BJ (cell line): ENCODE measurements at regions not wholly inside any gene's neighbourhood (a gene's known extent, or its start where the extent isn't known, plus 50 kb on each side); places are given as distances from the start of the nearest gene placed in this dataset.

ENCODE experiments used
- CTCF ChIA-PET: fragments of 350-600 bp; formaldehyde crosslinking; extraction: SDS; loops from one replicate; lab custom pipeline; 2021; ENCODE audit warnings: antibody characterized with exemption, inconsistent platforms; lab: Yijun Ruan, JAX
- POLR2A ChIA-PET: fragments of 300-600 bp; sonication (Branson Sonifier 250); formaldehyde crosslinking; extraction: SDS; loops from one replicate; lab custom pipeline; 2021; ENCODE audit warnings: antibody characterized with exemption; lab: Charles Lee
- DNase-seq: peaks from one replicate; pipeline ENCODE4 v3.0.0-alpha.2; 2011; ENCODE audit warnings: low read depth
- H3K27me3 ChIP-seq: 2 replicates; pipeline ENCODE4 v1.6.0; 2011; ENCODE audit warnings: low read length; ENCODE audit not compliant: control insufficient read depth, insufficient read depth
- H3K36me3 ChIP-seq: 2 replicates; pipeline ENCODE4 v1.5.1; 2011; ENCODE audit warnings: low read length; ENCODE audit not compliant: control insufficient read depth, insufficient read depth
- H3K4me3 ChIP-seq: 2 replicates; pipeline ENCODE4 v1.5.1; 2011; ENCODE audit warnings: low read depth, mild to moderate bottlenecking, control low read depth, low read length
- TF ChIP-seq, protein P1 (sequence below): IDR thresholded peaks from 2 replicates; pipeline ENCODE4 v1.5.1; 2011; ENCODE audit warnings: low read depth, mild to moderate bottlenecking, control low read depth, inconsistent platforms, low read length, moderate library complexity; ENCODE audit not compliant: insufficient read depth

DNA sequence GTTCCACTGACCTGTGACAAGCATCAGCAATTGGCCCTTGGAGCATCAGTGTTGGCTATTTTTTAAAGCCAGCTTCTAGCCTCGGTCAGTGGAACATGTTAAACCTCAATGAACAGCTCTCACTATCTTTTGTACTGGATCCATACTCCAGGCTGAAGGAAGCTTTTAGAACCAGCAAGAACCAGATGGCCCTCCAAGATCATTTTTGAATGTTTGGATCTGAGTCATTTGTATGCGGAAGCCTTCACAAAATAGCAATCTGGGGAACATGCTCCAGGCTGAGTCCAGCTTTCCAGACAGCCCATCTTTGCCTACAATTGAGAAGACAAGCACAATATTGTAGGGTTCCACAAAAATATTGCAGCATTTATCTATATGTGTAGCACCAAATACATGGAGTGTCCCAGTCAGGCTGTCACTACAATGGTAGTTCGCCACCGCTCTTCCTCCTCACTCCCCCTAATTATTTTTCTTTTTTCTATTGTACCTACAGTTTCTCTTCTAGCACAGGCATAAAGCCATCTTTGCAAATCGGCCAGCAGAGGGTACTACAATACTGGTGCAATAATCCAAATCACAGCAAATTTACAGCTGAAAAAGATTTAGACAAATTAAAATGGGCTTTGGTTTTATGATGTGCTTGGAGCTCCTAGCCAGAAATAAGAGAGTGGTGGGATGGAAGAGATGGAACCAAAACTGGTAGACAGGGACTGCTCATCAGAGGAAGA, 177.4 kb upstream of the BLID start:
- POLR2A ChIA-PET, result no interaction called here
- Histone ChIP-seq H3K27me3 (peaks cover 1% of the 10 kb centered on the region; the same call in 1 of the 2 replicates), H3K4me3 (no peak overlapping the region), H3K36me3 (no peaks in the 10 kb centered on the region)
- CTCF ChIA-PET, result interaction anchor here (0.6 to 3.2 kb wide), 6 partner anchors 10 to 1275 kb away, joined by 3 to 24 read pairs (median 3); partner anchors contain the start of gene BLID
- TF ChIP-seq, protein P1, sequence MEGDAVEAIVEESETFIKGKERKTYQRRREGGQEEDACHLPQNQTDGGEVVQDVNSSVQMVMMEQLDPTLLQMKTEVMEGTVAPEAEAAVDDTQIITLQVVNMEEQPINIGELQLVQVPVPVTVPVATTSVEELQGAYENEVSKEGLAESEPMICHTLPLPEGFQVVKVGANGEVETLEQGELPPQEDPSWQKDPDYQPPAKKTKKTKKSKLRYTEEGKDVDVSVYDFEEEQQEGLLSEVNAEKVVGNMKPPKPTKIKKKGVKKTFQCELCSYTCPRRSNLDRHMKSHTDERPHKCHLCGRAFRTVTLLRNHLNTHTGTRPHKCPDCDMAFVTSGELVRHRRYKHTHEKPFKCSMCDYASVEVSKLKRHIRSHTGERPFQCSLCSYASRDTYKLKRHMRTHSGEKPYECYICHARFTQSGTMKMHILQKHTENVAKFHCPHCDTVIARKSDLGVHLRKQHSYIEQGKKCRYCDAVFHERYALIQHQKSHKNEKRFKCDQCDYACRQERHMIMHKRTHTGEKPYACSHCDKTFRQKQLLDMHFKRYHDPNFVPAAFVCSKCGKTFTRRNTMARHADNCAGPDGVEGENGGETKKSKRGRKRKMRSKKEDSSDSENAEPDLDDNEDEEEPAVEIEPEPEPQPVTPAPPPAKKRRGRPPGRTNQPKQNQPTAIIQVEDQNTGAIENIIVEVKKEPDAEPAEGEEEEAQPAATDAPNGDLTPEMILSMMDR, result peak; percentile 52
- DNase-seq, result no peak

DNA sequence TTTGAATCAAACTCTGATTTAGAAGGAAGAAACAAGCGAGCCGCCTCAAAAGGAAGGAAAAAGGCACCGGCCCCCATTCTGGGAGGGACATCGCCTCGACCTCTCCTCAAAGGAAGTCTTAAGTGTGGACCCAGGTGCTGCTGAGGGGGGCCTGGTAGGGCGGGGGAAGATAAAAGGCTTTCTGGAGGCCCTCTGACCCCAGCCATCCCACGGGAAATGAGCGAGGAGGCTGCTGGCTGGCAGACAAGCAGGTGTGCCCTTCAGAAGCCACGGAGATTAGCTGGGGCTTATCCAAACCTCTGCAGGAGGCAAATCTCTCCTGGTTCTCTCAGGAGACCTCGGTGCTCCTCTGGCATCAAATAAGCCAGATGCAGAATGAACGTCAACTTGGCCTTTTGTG, 171.4 kb upstream of the BLID start:
- Histone ChIP-seq H3K27me3 (no peaks in the 10 kb centered on the region), H3K4me3 (no peak overlapping the region), H3K36me3 (no peaks in the 10 kb centered on the region)
- ChIA-PET POLR2A (no interaction called here), CTCF (interaction anchor here (0.9 kb wide), 1 partner anchor 9 kb away, joined by 4 read pairs; no protein-coding TSS in a partner anchor)
- TF ChIP-seq, protein P1, result no peak
- DNase-seq, result no peak

DNA sequence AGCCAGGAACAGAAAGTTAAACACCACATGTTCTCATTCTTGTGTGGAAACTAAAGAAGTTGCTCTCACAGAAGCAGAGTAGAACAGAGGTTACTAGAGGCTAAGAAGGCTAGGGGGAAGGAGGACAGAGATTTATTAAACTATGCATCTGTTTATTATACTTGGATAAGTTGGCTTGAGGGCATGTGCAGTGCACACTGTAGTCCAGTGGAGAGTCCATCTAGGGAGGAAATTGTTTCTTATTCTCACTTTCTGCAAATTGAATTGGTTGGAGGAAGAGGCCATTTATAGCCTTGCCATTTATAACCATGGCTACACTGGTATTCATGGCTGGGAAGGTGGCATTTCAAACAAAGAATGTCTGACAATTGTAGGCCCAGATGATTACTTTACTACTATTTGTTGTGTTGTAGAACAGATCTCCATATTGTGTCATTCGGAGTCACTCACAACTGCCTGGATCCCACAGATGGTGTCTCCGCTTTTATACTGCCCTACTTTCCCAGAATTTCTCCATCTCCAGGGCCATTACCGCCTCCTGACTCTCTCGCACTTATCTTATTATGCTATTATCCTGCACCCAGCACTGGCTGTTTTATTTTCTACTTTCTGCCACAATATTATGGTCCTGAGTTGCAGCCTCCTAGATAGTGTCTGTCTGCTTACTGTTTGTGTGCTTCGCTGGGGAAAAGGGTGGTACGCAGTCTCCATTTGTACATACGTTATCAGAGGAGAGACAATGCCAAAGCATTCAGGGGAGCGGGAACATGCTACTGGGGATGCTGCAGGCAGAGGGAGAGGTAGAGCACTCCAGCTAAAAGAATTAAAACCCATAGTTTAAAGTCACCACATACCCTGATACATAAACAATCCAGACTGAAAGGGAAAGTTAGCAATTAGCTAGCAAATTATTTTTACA, 169.3 kb upstream of the BLID start:
- Histone ChIP-seq H3K36me3 (no peaks in the 10 kb centered on the region), H3K27me3 (no peaks in the 10 kb centered on the region), H3K4me3 (no peak overlapping the region)
- ChIA-PET CTCF (interaction anchor here (0.7 kb wide), 1 partner anchor 642 kb away, joined by 3 read pairs; no protein-coding TSS in a partner anchor), POLR2A (no interaction called here)
- no peak for DNase-seq
- TF ChIP-seq, protein P1, result no peak

DNA sequence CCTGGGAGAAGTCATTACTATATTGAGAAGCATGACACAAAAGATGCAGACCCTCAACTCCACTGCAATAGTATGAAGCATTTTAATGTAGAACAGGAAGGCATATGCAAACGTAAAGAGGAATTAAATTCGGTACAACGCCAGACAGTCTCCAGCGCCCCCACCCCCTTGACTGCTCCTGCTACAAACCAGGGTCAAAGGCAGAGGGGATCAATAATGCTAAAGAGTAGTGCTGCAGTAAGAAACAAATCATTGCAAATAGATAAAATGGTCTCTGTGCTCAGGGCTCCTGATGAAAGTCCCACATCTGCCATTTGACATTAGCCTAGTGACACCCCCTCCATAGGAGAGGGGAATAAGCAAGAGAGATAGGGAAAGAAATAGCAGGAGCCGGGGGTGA, 164.9 kb upstream of the BLID start:
- Histone ChIP-seq H3K27me3 (no peaks in the 10 kb centered on the region), H3K36me3 (no peaks in the 10 kb centered on the region), H3K4me3 (no peak overlapping the region)
- DNase-seq, result no peak
- ChIA-PET POLR2A (no interaction called here), CTCF (no interaction called here)
- TF ChIP-seq, protein P1, result no peak

DNA sequence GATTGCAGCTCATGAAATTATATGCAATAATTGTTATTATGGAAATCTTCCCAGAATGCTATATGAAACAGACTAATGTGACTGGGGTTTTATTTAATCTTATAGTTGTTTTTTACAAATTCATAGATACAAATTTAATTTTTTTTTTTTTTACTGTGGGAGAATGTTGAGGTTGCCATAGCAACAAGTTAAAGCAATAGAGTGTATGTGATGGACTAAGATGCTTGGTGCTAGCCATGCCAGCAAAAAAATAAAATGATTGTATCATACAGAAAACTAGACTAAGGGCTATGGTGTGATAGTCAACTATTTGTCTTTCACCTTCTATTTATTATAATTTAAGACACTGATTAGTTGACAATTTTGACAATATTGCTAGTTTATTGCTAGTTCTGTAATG, 163.2 kb upstream of the BLID start:
- DNase-seq, result no peak
- Histone ChIP-seq H3K27me3 (no peaks in the 10 kb centered on the region), H3K36me3 (no peaks in the 10 kb centered on the region), H3K4me3 (no peak overlapping the region)
- TF ChIP-seq, protein P1, result no peak
- ChIA-PET CTCF (no interaction called here), POLR2A (no interaction called here)
